SU-DHL-6 (cell line): ENCODE measurements at regions not wholly inside any gene's neighbourhood (a gene's known extent, or its start where the extent isn't known, plus 50 kb on each side); places are given as distances from the start of the nearest gene placed in this dataset.

ENCODE experiments used
- H2AFZ ChIP-seq: fragments of 200-600 bp; sonication (generic); 2 replicates; pipeline ENCODE4 v1.6.1; 2014; ENCODE audit warnings: low read depth, mild to moderate bottlenecking, moderate library complexity, mixed read lengths, antibody characterized with exemption, low read length; ENCODE audit not compliant: severe bottlenecking
- H3F3A ChIP-seq: fragments of 200-600 bp; shearing (Covaris generic); 2 replicates; pipeline ENCODE4 v1.6.0; 2016; ENCODE audit warnings: antibody characterized with exemption, mild to moderate bottlenecking; ENCODE audit not compliant: insufficient read depth
- H3K27ac ChIP-seq: fragments of 200-600 bp; sonication (generic); 2 replicates; pipeline ENCODE4 v1.5.1; 2016; ENCODE audit warnings: low read depth, mild to moderate bottlenecking, low read length, moderate library complexity, mixed read lengths
- H3K27me3 ChIP-seq: fragments of 200-600 bp; sonication (generic), shearing (Covaris generic); 2 replicates; pipeline ENCODE4 v1.6.0; 2014; ENCODE audit warnings: mild to moderate bottlenecking, low read length
- H3K36me3 ChIP-seq: fragments of 200-600 bp; sonication (generic); 2 replicates; pipeline ENCODE4 v1.6.1; 2014; ENCODE audit warnings: mild to moderate bottlenecking, low read length, mixed read lengths
- H3K4me2 ChIP-seq: fragments of 300-600, 200-600 bp; shearing (Covaris generic), sonication (generic); 2 replicates; pipeline ENCODE4 v1.6.0; 2014; ENCODE audit warnings: low read length, low read depth, mild to moderate bottlenecking; ENCODE audit not compliant: poor library complexity, severe bottlenecking
- H3K4me3 ChIP-seq: fragments of 200-600 bp; sonication (generic); 2 replicates; pipeline ENCODE4 v1.5.1; 2014; ENCODE audit warnings: antibody characterized with exemption, low read length, mild to moderate bottlenecking, mixed read lengths; ENCODE audit not compliant: insufficient read depth, poor library complexity, severe bottlenecking
- H3K79me2 ChIP-seq: fragments of 200-600 bp; sonication (generic); 2 replicates; pipeline ENCODE4 v1.6.1; 2014; ENCODE audit warnings: mild to moderate bottlenecking, low read length, moderate library complexity; ENCODE audit not compliant: insufficient read depth
- H3K9ac ChIP-seq: fragments of 200-600 bp; sonication (generic); 2 replicates; pipeline ENCODE4 v1.7.0; 2014; ENCODE audit warnings: mild to moderate bottlenecking, low read length
- H3K9me2 ChIP-seq: fragments of 200-600 bp; sonication (generic); replicated peaks from 2 replicates; pipeline ENCODE4 v1.6.1; 2014; ENCODE audit warnings: low read length; ENCODE audit not compliant: insufficient read depth
- H3K9me3 ChIP-seq: fragments of 200-600 bp; sonication (generic); 2 replicates; pipeline ENCODE4 v1.6.1; 2014; ENCODE audit warnings: low read length, mixed read lengths; ENCODE audit not compliant: insufficient read depth
- H4K20me1 ChIP-seq: fragments of 200-600 bp; sonication (generic); 2 replicates; pipeline ENCODE4 v1.6.1; 2014; ENCODE audit warnings: low read depth, mild to moderate bottlenecking, antibody characterized with exemption, low read length, moderate library complexity, mixed read lengths
- CTCF ChIP-seq: fragments of 200-600 bp; sonication (generic); IDR thresholded peaks from one replicate; pipeline ENCODE4 v1.5.1; 2017; ENCODE audit warnings: antibody characterized with exemption, mild to moderate bottlenecking, low read length, moderate library complexity; ENCODE audit not compliant: insufficient read depth, poor library complexity, severe bottlenecking
- EZH2phosphoT487 ChIP-seq: fragments of 200-600 bp; sonication (generic), shearing (Covaris generic); conservative IDR thresholded peaks from 2 replicates; pipeline ENCODE4 v1.6.1; 2018; ENCODE audit warnings: mild to moderate bottlenecking, antibody characterized with exemption, low read length, moderate library complexity, mixed read lengths

- Histone ChIP-seq H3F3A (no peaks in the 10 kb centered on the region), H3K27me3 (no peaks in the 10 kb centered on the region), H3K4me2 (no peak overlapping the region), H2AFZ (no peak overlapping the region), H3K27ac (no peak overlapping the region), H4K20me1 (no peaks in the 10 kb centered on the region), H3K9ac (no peak overlapping the region), H3K9me2 (no peaks in the 10 kb centered on the region), H3K9me3 (no peaks in the 10 kb centered on the region), H3K79me2 (no peaks in the 10 kb centered on the region), H3K36me3 (no peaks in the 10 kb centered on the region), H3K4me3 (no peak overlapping the region)
- TF ChIP-seq CTCF: no peak
- no peak for TF ChIP-seq EZH2phosphoT487
Measured at GRCh38 chr10:44297963-44298362, 86.9 kb downstream of the CXCL12 start.

- Histone ChIP-seq H2AFZ (no peak overlapping the region), H3K4me3 (no peak overlapping the region), H3K79me2 (no peaks in the 10 kb centered on the region), H3F3A (no peaks in the 10 kb centered on the region), H3K36me3 (no peaks in the 10 kb centered on the region), H3K27me3 (no peaks in the 10 kb centered on the region), H3K9ac (no peak overlapping the region), H3K27ac (no peak overlapping the region), H3K4me2 (no peak overlapping the region), H3K9me2 (no peaks in the 10 kb centered on the region), H3K9me3 (no peaks in the 10 kb centered on the region), H4K20me1 (no peaks in the 10 kb centered on the region)
- TF ChIP-seq EZH2phosphoT487 (no peak), CTCF (no peak)
Measured at GRCh38 chr10:44295644-44296241, 89.2 kb downstream of the CXCL12 start.

- Histone ChIP-seq H3K9me2 (no peaks in the 10 kb centered on the region), H3K9me3 (no peaks in the 10 kb centered on the region), H3K9ac (no peak overlapping the region), H3K4me3 (no peak overlapping the region), H3F3A (no peaks in the 10 kb centered on the region), H3K27ac (no peak overlapping the region), H3K79me2 (no peaks in the 10 kb centered on the region), H3K27me3 (no peaks in the 10 kb centered on the region), H3K4me2 (no peak overlapping the region), H2AFZ (no peak overlapping the region), H3K36me3 (no peaks in the 10 kb centered on the region), H4K20me1 (no peaks in the 10 kb centered on the region)
- TF ChIP-seq CTCF (no peak), EZH2phosphoT487 (no peak)
Measured at GRCh38 chr10:44294726-44295412, 90.0 kb downstream of the CXCL12 start.
